Aorta (tissue), 5 donors: ENCODE measurements at regions not wholly inside any gene's neighbourhood (a gene's known extent, or its start where the extent isn't known, plus 50 kb on each side); places are given as distances from the start of the nearest gene placed in this dataset.

Experiments used
- ATAC-seq: fragments of 200-7000 bp; cut with Tn5 transposase; one replicate; pipeline ENCODE4 v1.9.1; 2022; ENCODE audit warnings: moderate library complexity; ENCODE audit not compliant: low FRiP score
- DNase-seq, 2 donors: peaks; one replicate each; pipeline ENCODE4 v3.0.0-alpha.2; 2020
- H3K27ac ChIP-seq, 2 donors: one replicate each; pipeline ENCODE4 v1.5.1; 2013; ENCODE audit warnings: low read length in 2 of 2, mild to moderate bottlenecking in 2 of 2, moderate library complexity in 2 of 2, control low read depth in 1 of 2, inconsistent platforms in 1 of 2, low read depth in 1 of 2
- H3K27me3 ChIP-seq, 2 donors: one replicate each; pipeline ENCODE4 v1.6.1; 2013; ENCODE audit warnings: control low read depth in 1 of 2, low read length in 1 of 2, mild to moderate bottlenecking in 1 of 2, moderate library complexity in 1 of 2; ENCODE audit not compliant: insufficient read depth in 2 of 2, control insufficient read depth in 1 of 2
- H3K36me3 ChIP-seq, 2 donors: one replicate each; pipeline ENCODE4 v1.6.1; 2013; ENCODE audit warnings: control low read depth in 1 of 2, low read length in 1 of 2, mild to moderate bottlenecking in 1 of 2; ENCODE audit not compliant: insufficient read depth in 2 of 2, control insufficient read depth in 1 of 2
- H3K4me1 ChIP-seq, 2 donors: one replicate each; pipeline ENCODE4 v1.6.1; 2013; ENCODE audit warnings: low read length in 2 of 2, control low read depth in 1 of 2, mild to moderate bottlenecking in 1 of 2, moderate library complexity in 1 of 2; ENCODE audit not compliant: insufficient read depth in 2 of 2, control insufficient read depth in 1 of 2
- H3K4me3 ChIP-seq, 2 donors: one replicate each; pipeline ENCODE4 v1.5.1; 2013; ENCODE audit warnings: low read length in 2 of 2, control low read depth in 1 of 2, mild to moderate bottlenecking in 1 of 2
- H3K9me3 ChIP-seq: one replicate; pipeline ENCODE4 v1.6.1; 2013; ENCODE audit warnings: mild to moderate bottlenecking, low read length; ENCODE audit not compliant: control insufficient read depth
- WGBS, 2 donors: extraction: QIAGEN DNeasy Blood & Tissue Kit; methylation state at CpG; one replicate each; pipeline ENCODE4 v1.1.7; 2013; 5-methylcytosine and 5-hydroxymethylcytosine counted together
- intact Hi-C, 2 donors: fragments of 100-400 bp; cut with DNase I; formaldehyde crosslinking; loops; one replicate each; pipeline versions ENCODE4 v1.14.2 to v1.15.0; 2022
- donor health status: healthy with polysubstance abuse.
- donor health status: Bipolar disorder and iron deficiency.
- donor health status: DM: no; HTN: no; CAD: no.
- donor health status: DM: no; HTN: no; CAD: no.
- donor health status: DM: yes; HTN: yes; CAD: no.

DNA sequence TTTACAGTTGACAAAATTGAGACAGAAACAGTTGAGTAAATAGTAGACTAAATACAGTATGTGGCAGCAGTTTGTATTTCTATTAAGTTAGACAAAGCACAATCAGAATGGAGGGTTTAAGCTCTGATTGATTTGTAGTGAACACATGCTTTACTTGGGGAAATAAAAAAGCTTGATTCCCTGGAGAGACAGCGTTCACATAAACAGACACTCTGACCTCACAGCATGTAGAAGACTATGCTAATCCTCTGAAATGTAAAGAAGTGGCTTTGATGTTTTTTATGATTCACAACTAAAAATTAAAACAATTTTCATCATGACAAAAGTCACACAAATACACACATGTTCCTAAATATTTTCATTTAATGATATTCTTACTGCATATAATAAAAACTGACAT is 126.9 kb upstream of the FAM83B start:
- DNase-seq (no peak), ATAC-seq (no peak)
- Histone ChIP-seq H3K9me3 (no peaks in the 10 kb centered on the region), H3K27ac (no peak overlapping the region), H3K4me1 (no peaks in the 10 kb centered on the region), H3K36me3 (no peaks in the 10 kb centered on the region), H3K4me3 (no peak overlapping the region), H3K27me3 (no peaks in the 10 kb centered on the region)
- intact Hi-C loops, result loop anchor here in 1 of 2 donors (10.0 kb wide), 1 partner anchor 735 kb away; no protein-coding TSS in a partner anchor
- 0% methylated on average over 1 of the region's 1 CpG for WGBS, 2 donors

DNA sequence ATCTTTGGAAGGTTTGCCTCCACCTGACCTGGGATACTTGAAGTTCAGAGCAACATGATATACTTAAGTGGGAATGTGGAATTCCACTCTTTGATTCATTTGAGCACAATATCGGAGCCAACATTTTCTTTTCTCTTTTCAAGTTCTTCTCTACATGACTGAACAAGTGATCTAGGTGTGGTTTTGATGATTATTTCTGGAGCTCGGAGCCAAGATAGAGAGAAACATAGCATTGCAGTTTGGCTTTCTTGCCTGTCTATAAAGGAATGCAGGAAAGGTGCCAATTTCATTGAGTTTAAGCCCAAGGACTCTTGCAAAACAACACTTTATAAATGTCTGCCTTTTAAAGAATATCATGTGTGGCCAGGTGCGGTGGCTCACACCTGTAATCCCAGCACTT is 124.2 kb upstream of the FAM83B start:
- Histone ChIP-seq H3K27me3 (no peaks in the 10 kb centered on the region), H3K4me1 (no peaks in the 10 kb centered on the region), H3K9me3 (no peaks in the 10 kb centered on the region), H3K4me3 (no peak overlapping the region), H3K36me3 (no peaks in the 10 kb centered on the region), H3K27ac (no peak overlapping the region)
- intact Hi-C loops, result loop anchor here in 1 of 2 donors (10.0 kb wide), 1 partner anchor 738 kb away; no protein-coding TSS in a partner anchor
- WGBS, 2 donors, result 75% methylated on average over 3 of the region's 3 CpGs
- no peak for ATAC-seq
- no peak for DNase-seq

DNA sequence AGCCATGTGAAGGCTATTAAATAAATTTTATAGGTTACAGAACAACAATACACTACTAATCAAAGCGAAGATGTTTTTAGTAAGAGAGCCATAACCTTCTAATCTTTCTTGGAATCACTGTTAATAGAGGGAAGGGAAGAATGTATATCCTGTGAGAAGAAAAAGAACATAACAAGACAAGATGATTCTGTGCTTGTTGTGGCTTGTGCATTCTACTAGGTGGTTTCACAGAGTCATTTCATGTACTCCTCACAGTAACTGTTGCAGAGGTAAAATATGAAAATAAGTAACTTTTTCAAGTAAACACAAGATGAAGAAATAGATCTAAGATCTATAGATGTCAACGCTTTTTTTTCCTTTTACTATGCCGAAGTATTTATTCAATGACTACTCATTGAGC is 116.9 kb upstream of the FAM83B start:
- H3K4me1 ChIP-seq, result no peaks in the 10 kb centered on the region

DNA sequence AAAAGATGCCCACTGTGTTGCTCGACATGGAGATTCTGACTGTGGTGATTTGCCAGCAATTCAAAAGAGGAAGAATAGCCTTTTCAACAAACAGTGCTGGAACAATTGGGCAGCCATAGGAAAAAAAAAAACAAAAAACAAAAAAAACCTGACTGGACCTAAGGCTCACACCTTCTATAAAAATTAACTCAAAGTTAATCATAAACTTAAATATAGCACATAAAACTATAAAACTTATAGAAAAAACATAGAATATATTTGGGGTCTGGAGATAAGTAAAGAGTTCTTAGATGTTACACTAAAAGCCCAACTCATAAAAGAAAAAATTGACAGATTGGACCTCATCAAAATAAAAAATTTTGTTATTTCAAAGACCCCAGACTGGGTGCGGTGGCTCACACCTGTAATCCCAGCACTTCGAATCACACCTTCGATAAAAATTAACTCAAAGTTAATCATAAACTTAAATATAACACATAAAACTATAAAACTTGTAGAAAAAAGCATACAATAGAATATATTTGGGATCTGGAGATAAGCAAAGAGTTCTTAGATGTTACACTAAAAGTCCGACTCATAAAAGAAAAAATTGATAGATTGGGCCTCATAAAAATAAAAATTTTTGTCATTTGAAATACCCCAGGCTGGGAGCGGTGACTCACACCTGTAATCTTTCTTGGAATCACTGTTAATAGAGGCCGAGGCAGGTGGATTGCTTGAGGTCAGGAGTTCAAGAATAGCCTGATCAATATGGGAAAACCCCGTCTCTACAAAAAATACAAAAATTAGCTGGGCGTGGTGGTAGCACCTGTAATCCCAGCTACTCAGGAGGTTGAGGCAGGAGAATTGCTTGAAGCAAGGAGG is 115.6 kb upstream of the FAM83B start:
- H3K36me3 ChIP-seq, result no peaks in the 10 kb centered on the region
- DNase-seq, result no peak
- no peaks in the 10 kb centered on the region for H3K9me3 ChIP-seq
- no peak overlapping the region for H3K4me3 ChIP-seq
- intact Hi-C loops, result no loop called here
- no peaks in the 10 kb centered on the region for H3K4me1 ChIP-seq
- ATAC-seq, result no peak
- H3K27ac ChIP-seq, result no peak overlapping the region
- no peaks in the 10 kb centered on the region for H3K27me3 ChIP-seq
- 89 to 91% methylated on average over 9 of the region's 9 CpGs for WGBS, 2 donors

More for the DNA sequence above, 116.9 kb upstream of the FAM83B start:
- H3K27ac ChIP-seq, result no peak overlapping the region
- intact Hi-C loops, result loop anchor here in 1 of 2 donors (10.0 kb wide), 1 partner anchor 745 kb away; no protein-coding TSS in a partner anchor
- H3K9me3 ChIP-seq, result no peaks in the 10 kb centered on the region
- no peaks in the 10 kb centered on the region for H3K36me3 ChIP-seq
- no peak overlapping the region for H3K4me3 ChIP-seq
- DNase-seq (no peak), ATAC-seq (no peak)
- WGBS, 2 donors, result 84 to 93% methylated on average over 3 of the region's 3 CpGs
- no peaks in the 10 kb centered on the region for H3K27me3 ChIP-seq

DNA sequence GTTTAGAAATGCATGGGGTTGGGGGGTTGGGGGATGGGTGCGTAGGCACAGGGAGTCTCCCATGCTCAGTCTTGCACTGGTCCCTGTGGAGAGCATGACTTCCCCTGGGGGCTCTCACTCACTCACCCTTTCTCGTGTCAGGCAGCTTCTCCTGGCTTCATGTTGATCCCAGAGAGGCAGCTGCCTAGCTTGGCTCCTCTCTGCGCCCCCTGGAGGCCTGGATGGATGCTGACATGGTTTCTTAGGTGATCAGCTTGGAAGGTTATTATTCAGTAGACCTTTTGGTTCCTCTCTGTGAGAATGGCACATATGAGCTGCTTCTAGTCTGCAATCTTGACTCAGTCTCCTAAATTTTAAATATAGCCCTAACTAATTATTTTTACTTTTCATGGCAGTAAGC is 109.3 kb upstream of the FAM83B start:
- DNase-seq, result no peak

DNA sequence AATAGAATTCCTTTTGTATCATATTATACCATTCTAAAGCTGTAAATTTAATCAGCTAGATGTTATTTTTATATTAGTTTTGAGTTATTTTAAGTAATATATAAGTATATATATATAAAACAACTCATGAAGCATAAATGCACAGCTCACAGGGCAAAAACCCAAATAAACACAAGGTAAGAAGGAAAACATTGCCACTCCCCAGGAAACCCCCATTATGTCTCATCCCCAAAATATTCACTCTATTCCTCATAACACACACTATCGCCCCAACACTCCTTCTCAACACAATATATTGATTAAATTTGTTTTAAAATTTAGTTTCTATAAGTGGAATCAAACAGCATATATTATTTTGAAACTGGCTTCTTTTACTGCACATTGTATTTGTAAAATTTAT is 98.6 kb upstream of the FAM83B start:
- no peak for ATAC-seq
- no peak for DNase-seq

More for the DNA sequence above, 109.3 kb upstream of the FAM83B start:
- H3K4me1 ChIP-seq, result no peaks in the 10 kb centered on the region
- intact Hi-C loops, result no loop called here
- H3K9me3 ChIP-seq, result no peaks in the 10 kb centered on the region
- H3K27me3 ChIP-seq, result no peaks in the 10 kb centered on the region
- no peak for ATAC-seq
- H3K36me3 ChIP-seq, result no peaks in the 10 kb centered on the region
- H3K27ac ChIP-seq, result no peak overlapping the region
- 74 to 76% methylated on average over 3 of the region's 3 CpGs for WGBS, 2 donors
- H3K4me3 ChIP-seq, result no peak overlapping the region

DNA sequence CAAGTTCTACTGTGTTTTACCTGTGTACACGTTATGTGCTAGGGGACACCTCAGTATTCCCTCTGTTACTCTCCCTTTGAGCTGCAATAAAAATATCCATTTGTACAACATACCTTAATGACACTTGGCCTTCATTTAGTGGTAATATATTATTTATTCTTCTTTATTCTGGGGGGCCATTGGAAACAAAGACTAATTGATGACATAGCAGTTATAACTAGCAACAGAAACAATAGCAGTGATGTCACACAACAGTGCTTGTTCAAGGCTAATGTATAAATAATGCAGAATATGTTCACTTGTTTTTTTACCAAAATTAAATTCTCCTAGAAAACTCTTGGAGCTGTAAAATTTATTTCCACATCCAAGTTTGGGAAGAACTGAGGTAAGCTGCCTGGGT is 92.2 kb upstream of the FAM83B start:
- intact Hi-C loops, result no loop called here
- H3K27me3 ChIP-seq, result no peaks in the 10 kb centered on the region
- WGBS, 2 donors, result 84 to 86% methylated on average over 1 of the region's 1 CpG
- no peak overlapping the region for H3K4me3 ChIP-seq
- ATAC-seq, result no peak
- DNase-seq, result no peak
- no peaks in the 10 kb centered on the region for H3K36me3 ChIP-seq
- no peaks in the 10 kb centered on the region for H3K4me1 ChIP-seq
- H3K27ac ChIP-seq, result no peak overlapping the region
- no peaks in the 10 kb centered on the region for H3K9me3 ChIP-seq

More for the DNA sequence above, 98.6 kb upstream of the FAM83B start:
- H3K9me3 ChIP-seq, result peaks cover 3% of the 10 kb centered on the region
- H3K4me1 ChIP-seq, result no peaks in the 10 kb centered on the region
- H3K27me3 ChIP-seq, result no peaks in the 10 kb centered on the region
- no peak overlapping the region for H3K27ac ChIP-seq
- no peak overlapping the region for H3K4me3 ChIP-seq
- intact Hi-C loops, result no loop called here
- no peaks in the 10 kb centered on the region for H3K36me3 ChIP-seq
- 88 to 90% methylated on average over 1 of the region's 1 CpG for WGBS, 2 donors

DNA sequence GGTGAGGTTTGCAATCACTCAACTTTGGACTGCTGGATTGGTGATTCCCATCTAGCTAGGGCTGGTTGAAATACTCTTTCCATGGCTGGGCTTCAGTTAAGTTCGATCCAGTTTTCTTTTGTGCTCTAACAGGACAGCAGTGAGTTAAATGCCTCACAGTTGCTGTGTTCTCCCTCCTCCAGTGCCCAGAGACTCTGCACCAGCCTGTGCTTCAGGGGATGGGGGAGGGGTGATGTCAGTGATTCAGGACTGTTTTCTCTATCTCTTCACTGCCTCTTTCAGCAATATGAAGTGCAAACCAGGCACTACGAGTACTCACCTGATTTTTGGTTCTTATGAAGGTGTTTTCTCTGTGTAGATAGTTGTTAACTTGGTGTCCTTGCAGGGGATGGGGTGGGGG is 88.2 kb upstream of the FAM83B start:
- H3K27me3 ChIP-seq, result no peaks in the 10 kb centered on the region
- intact Hi-C loops, result no loop called here
- ATAC-seq, result no peak
- H3K4me1 ChIP-seq, result no peaks in the 10 kb centered on the region
- H3K27ac ChIP-seq, result no peak overlapping the region
- DNase-seq, result no peak
- H3K4me3 ChIP-seq, result no peak overlapping the region
- no peaks in the 10 kb centered on the region for H3K9me3 ChIP-seq
- WGBS, 2 donors, result 73 to 75% methylated on average over 2 of the region's 2 CpGs
- no peaks in the 10 kb centered on the region for H3K36me3 ChIP-seq

DNA sequence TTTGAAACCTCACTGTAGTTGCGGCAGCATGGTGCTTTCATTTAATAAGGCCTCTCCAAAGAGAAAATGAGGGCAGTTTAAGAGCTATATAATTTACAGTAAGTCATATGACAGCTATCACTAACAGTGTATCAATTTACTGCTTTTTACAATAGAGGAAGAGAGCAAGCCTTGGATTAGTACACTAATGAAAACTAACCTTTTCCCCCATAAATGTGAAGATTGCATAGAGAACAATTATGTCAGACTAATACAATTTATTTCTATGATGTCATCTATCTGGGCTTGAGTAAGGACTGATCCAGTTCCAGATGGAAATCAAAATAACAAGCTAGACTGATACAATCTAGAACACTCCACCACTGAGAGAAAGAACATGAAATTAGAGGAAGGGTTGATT is 78.1 kb upstream of the FAM83B start:
- ATAC-seq (no peak), DNase-seq (no peak)
- 94 to 98% methylated on average over 1 of the region's 1 CpG for WGBS, 2 donors
- Histone ChIP-seq H3K27me3 (no peaks in the 10 kb centered on the region), H3K9me3 (no peaks in the 10 kb centered on the region), H3K27ac (no peak overlapping the region), H3K4me1 (no peaks in the 10 kb centered on the region), H3K4me3 (no peak overlapping the region), H3K36me3 (no peaks in the 10 kb centered on the region)
- intact Hi-C loops, result no loop called here
